ENCODE measurements at regions not wholly inside any gene's neighbourhood (a gene's known extent, or its start where the extent isn't known, plus 50 kb on each side); places are given as distances from the start of the nearest gene placed in this dataset.

- no peak for DNase-seq
- POLR2A ChIA-PET: no interaction called here
- no peak for TF ChIP-seq FOXJ3 (CRISPR knock-in tag; IDR thresholded peaks at IDR 0.05)
- no peak for TF ChIP-seq GABPA (IDR thresholded peaks at IDR 0.05; ENCODE audit: low read depth)
- no peak for TF ChIP-seq FOSL2 (IDR thresholded peaks at IDR 0.05; ENCODE audit: borderline replicate concordance, low read depth)
- no peak for TF ChIP-seq RXRA (IDR thresholded peaks at IDR 0.05; ENCODE audit: borderline replicate concordance, low read depth)
- TF ChIP-seq USF2 (IDR thresholded peaks at IDR 0.05; ENCODE audit: borderline replicate concordance, low read depth, low read length): no peak
- TF ChIP-seq RCOR1 (IDR thresholded peaks at IDR 0.05; ENCODE audit: low read length): no peak
- no peak for TF ChIP-seq NRF1 (IDR thresholded peaks at IDR 0.05; ENCODE audit: low read depth, low read length)
- TF ChIP-seq REST (IDR thresholded peaks at IDR 0.05; ENCODE audit: low read depth, low read length): no peak
- no peak for TF ChIP-seq EZH2phosphoT487 (IDR thresholded peaks at IDR 0.05; ENCODE audit: borderline replicate concordance, low read depth)
- no peak for TF ChIP-seq MEF2A (IDR thresholded peaks at IDR 0.05; ENCODE audit: borderline replicate concordance, low read depth)
- no peak for TF ChIP-seq ELF1 (IDR thresholded peaks at IDR 0.05)
- no peak for TF ChIP-seq RAD21 (IDR thresholded peaks at IDR 0.05; ENCODE audit: low read length)
- TF ChIP-seq MXI1 (IDR thresholded peaks at IDR 0.05; ENCODE audit: low read depth, low read length): no peak
- no peak overlapping the region for H3K9ac ChIP-seq
- H3K4me2 ChIP-seq: no peak overlapping the region
- H3K9me3 ChIP-seq: no peaks in the 10 kb centered on the region
- no peak overlapping the region for H3K4me3 ChIP-seq (ENCODE audit: low read depth in 2 of 2, low read length in 1 of 2)
- H3F3A ChIP-seq (replicated peaks; ENCODE audit: insufficient read depth): peaks cover 26% of the 10 kb centered on the region
- CTCF ChIA-PET: no interaction called here
- no peaks in the 10 kb centered on the region for H3K9me2 ChIP-seq
- WGBS (ENCODE audit: low lambda C conversion rate): 91% methylated on average over 3 of the region's 3 CpGs
- no peaks in the 10 kb centered on the region for H3K79me2 ChIP-seq (ENCODE audit: insufficient read depth)
- H3K36me3 ChIP-seq (replicated peaks in 1 of 2; ENCODE audit: control insufficient read depth in 1 of 2, insufficient read depth in 2 of 2, low read length in 1 of 2): no peaks in the 10 kb centered on the region
- no peaks in the 10 kb centered on the region for H3K27me3 ChIP-seq (ENCODE audit: insufficient read depth)
- H3K4me1 ChIP-seq (ENCODE audit: control insufficient read depth in 1 of 2, insufficient read depth in 2 of 2, low read depth in 1 of 2, low read length in 1 of 2): 0 out of 4 replicates have a peak, but pooled peaks cover 0 to 11% of the 10 kb centered on the region in 2 experiments
- H3K27ac ChIP-seq (ENCODE audit: low read depth in 2 of 2, low read length in 1 of 2): no peak overlapping the region
- no peak overlapping the region for H2AFZ ChIP-seq (ENCODE audit: low read depth)
- no peaks in the 10 kb centered on the region for H4K20me1 ChIP-seq (ENCODE audit: insufficient read depth)
Measured at GRCh38 chr2:149652526-149652925, 65.0 kb upstream of the MMADHC start.

GRCh38 chr2:149651229-149651628, 63.7 kb upstream of the MMADHC start:
- Histone ChIP-seq H3K9me2 (no peaks in the 10 kb centered on the region), H3K9me3 (no peaks in the 10 kb centered on the region), H3K4me1 (ENCODE audit: control insufficient read depth in 1 of 2, insufficient read depth in 2 of 2, low read depth in 1 of 2, low read length in 1 of 2) (peaks cover 0 to 19% of the 10 kb centered on the region in 2 experiments; a peak in 1 of 4 replicates), H3F3A (replicated peaks; ENCODE audit: insufficient read depth) (peaks cover 34% of the 10 kb centered on the region), H3K27ac (ENCODE audit: low read depth in 2 of 2, low read length in 1 of 2) (no peak overlapping the region), H3K36me3 (replicated peaks in 1 of 2; ENCODE audit: control insufficient read depth in 1 of 2, insufficient read depth in 2 of 2, low read length in 1 of 2) (no peaks in the 10 kb centered on the region), H4K20me1 (ENCODE audit: insufficient read depth) (no peaks in the 10 kb centered on the region), H2AFZ (ENCODE audit: low read depth) (no peak overlapping the region), H3K4me3 (ENCODE audit: low read depth in 2 of 2, low read length in 1 of 2) (no peak overlapping the region), H3K4me2 (no peak overlapping the region), H3K27me3 (ENCODE audit: insufficient read depth) (no peaks in the 10 kb centered on the region), H3K9ac (no peak overlapping the region), H3K79me2 (ENCODE audit: insufficient read depth) (no peaks in the 10 kb centered on the region)
- 77% methylated on average over 5 of the region's 6 CpGs for WGBS (ENCODE audit: low lambda C conversion rate)
- no peak for DNase-seq
- CTCF ChIA-PET: no interaction called here
- POLR2A ChIA-PET: no interaction called here
- TF ChIP-seq YY1 (IDR thresholded peaks at IDR 0.05; ENCODE audit: low read depth) (no peak), ZBTB33 (IDR thresholded peaks at IDR 0.05; ENCODE audit: borderline replicate concordance, low read depth) (no peak), GABPA (IDR thresholded peaks at IDR 0.05; ENCODE audit: low read depth) (no peak), TCF12 (IDR thresholded peaks at IDR 0.05) (no peak), RXRA (IDR thresholded peaks at IDR 0.05; ENCODE audit: borderline replicate concordance, low read depth) (no peak), RCOR1 (IDR thresholded peaks at IDR 0.05; ENCODE audit: low read length) (no peak), SIN3A (IDR thresholded peaks at IDR 0.05; ENCODE audit: borderline replicate concordance, low read depth, low read length) (no peak), EZH2phosphoT487 (IDR thresholded peaks at IDR 0.05; ENCODE audit: borderline replicate concordance, low read depth) (no peak), REST (IDR thresholded peaks at IDR 0.05; ENCODE audit: low read depth, low read length) (no peak), EP300 (IDR thresholded peaks at IDR 0.05; ENCODE audit: borderline replicate concordance in 1 of 2, low read depth in 1 of 2, low read length in 1 of 2) (no peak)
